Activated CD4-positive, alpha-beta T cell treated with anti-CD3 and anti-CD28 coated beads, Interleukin-2, Interleukin-6, amounts not matched to agents 100 ng/mL and 50 ng/mL, durations not matched to agents 16 hours and 8 hours (primary cell): ENCODE measurements at regions not wholly inside any gene's neighbourhood (a gene's known extent, or its start where the extent isn't known, plus 50 kb on each side); places are given as distances from the start of the nearest gene placed in this dataset.

ENCODE experiments used
- DNase-seq: peaks from one replicate; pipeline ENCODE4 v3.0.0-alpha.2; 2020

DNA sequence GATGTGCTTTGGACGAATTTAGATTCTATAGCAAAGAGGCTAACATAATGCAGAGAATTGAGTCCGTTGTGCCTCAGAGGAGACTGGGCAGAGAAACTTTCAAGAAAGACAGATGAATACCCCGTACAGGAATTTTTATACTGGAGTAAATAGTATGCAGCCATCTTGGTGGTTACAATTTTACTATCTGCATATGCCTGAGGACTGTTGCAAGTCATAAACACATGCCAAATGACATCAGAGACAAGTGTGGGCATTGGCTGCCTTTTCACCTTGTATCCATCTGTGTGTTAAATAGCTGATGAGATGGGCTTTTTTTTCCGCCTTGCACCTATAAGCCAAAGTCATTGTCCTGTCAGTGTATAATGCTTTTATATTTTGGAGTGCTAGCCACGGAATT, 267.5 kb upstream of the SP4 start:
- no peak for DNase-seq

DNA sequence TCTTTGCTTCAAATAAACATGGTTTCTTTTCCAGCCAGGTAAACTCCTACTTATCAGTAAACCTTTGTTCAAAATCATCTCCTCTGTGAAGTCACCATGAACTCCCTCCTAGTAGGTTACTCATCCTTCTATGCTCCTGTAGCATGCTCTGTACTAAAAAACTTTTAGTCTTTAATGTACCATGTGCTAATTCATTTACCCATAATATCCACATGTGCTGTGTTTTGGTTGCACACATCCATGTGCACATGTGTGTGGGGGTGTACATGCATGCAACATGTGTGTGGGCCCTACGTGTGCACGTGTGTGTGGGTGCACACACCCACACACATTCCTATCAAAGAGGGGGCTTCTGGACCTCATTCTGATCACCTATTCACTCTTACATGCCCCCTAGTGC, 259.9 kb upstream of the SP4 start:
- no peak for DNase-seq

- no peak for DNase-seq
Observed at GRCh38 chr7:21169667-21170580, 258.0 kb upstream of the SP4 start.

GRCh38 chr7:21172800-21173199, 255.1 kb upstream of the SP4 start:
- no peak for DNase-seq

- DNase-seq: no peak
Observed at GRCh38 chr7:21173436-21173835, 254.4 kb upstream of the SP4 start.

DNA sequence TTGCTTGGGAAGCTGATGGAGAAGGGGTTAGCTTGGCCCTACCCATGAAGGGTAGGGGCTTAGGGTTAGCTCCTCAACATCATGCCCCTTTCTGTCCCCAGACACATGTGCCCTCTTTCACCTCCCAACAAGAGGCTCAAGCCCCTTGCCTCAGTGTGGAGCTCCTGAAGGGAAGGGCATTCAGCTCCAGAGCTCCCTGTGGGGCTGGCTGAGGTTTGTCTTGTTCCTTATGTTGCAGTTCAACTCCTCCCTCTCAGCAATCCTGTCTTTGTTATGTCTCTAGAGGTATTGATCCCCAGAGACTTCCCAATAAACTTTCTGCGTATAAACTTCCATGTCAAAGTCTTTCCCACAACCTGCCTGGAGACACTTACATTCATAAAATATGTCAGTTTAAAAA, 252.2 kb upstream of the SP4 start:
- DNase-seq: no peak

GRCh38 chr7:21184942-21185652, 242.8 kb upstream of the SP4 start:
- DNase-seq: no peak

- DNase-seq: no peak
Observed at GRCh38 chr7:21185653-21186265, 242.1 kb upstream of the SP4 start.

GRCh38 chr7:21191321-21192073, 236.4 kb upstream of the SP4 start:
- DNase-seq: no peak

DNA sequence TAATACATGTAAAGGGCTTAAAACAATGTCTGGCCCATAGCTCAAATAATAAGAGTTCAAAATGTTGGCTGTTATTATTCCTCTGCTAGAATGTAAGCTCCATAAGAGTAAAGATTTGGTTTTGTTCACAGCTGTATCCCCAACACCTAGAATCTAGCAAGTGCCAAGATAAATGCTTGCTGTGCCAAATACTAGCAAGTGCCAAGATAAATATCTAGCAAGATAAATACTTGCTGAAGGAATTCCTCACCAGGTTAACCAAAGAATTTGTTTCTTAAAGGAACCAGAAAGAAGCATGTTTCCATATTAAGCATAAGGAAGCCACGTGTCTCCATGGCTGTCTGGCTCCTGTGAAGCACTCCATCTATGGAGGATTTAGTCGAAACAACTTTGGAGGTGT, 235.2 kb upstream of the SP4 start:
- no peak for DNase-seq

- no peak for DNase-seq
Observed at GRCh38 chr7:21193895-21194294, 234.0 kb upstream of the SP4 start.

- DNase-seq: no peak
Observed at GRCh38 chr7:21194936-21195335, 232.9 kb upstream of the SP4 start.

GRCh38 chr7:21198921-21199320, 229.0 kb upstream of the SP4 start:
- DNase-seq: no peak

DNA sequence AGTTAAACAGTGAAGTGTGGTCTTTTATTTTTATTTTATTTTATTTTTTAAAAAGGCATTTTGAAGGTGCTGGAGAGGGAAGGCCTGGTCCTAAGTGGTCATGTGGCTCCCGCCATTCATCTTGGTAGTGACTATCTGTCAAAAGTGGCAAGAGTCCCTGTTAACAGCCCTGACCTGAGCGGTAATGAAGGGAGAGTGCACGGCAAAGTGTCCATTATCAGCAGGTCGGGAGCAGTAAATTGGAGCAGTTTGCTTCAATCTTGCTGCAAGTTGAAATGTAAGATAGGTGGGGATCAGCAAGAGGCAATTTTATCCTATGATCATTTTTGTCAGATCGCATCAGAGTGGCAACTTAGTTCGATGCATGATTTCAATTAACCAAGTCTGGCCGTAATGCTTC, 227.4 kb upstream of the SP4 start:
- DNase-seq: no peak

DNA sequence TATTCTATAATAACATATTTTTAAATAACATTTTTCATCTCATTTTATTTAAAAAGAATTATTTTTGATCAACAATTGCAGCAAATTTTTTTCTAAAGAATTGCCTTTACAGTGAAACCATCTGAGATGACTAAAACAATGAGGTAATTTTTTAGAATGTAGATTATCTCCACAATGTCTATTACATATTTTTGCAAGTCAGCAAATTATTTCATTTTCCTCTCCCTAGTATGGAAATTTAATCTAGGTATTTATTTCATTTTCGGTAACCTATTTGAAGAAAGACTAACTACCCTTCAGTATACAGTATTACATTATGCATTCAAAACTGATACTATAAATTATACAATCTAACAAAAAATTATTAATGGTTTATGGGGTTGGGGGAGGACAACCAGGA, 213.2 kb upstream of the SP4 start:
- no peak for DNase-seq

GRCh38 chr7:21215307-21215706, 212.6 kb upstream of the SP4 start:
- no peak for DNase-seq

DNA sequence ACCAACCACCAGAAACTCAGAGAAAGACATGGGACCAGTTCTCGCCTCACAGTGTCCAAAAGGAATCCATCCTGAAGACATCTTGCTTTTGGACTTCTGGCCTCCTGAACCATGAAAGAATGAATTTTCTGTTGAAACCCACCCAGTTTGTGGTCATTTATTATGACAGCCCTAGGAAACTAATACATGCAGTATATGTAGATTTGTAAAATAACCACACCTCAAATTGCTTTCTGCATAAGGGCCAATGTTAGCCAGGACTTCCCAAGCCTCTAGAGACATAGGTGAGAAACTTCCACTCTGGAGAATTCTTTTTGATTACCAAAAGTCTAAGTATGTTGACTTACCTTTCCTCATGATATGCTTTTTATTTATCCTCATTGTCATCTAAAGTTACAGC, 210.5 kb upstream of the SP4 start:
- no peak for DNase-seq

DNA sequence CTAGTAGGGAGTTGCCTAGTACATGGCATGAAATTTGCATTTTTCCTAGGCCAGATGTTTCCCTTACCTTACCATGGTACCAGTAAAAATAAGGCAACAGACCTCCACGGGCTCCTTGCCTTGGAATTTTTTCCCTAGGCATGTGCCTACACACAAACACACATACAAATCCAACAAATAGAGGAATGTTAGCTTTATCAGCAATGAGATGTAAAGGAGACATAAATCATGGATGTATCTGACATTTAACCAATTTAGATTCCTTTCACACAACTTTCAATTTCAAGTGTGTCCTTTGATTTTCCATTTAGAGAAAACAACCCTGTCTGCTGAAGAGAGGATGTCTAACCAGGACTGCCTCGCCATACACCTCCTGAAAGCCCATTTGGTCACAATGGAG, 209.7 kb upstream of the SP4 start:
- no peak for DNase-seq

DNA sequence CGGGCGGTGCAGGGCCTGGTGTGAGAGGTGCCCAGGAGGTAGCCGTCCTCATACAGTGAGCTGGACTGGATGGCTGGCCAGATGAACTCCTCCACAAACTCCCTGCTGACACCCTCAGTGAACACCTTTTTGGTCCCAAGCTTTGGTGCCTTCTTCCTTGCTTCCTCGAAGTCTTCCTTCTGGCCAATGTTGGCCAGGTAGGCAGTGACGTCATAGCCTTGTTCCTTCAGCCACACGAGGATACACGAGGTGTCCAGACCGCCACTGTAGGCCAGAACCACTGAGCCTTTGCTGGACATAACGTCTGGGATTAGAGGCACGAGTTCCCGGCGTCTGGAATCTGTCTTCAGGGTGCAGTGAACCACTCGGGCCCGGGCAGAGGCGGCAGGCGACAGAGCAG, 206.8 kb upstream of the SP4 start:
- no peak for DNase-seq

- no peak for DNase-seq
Observed at GRCh38 chr7:21238400-21239116, 189.3 kb upstream of the SP4 start.

DNA sequence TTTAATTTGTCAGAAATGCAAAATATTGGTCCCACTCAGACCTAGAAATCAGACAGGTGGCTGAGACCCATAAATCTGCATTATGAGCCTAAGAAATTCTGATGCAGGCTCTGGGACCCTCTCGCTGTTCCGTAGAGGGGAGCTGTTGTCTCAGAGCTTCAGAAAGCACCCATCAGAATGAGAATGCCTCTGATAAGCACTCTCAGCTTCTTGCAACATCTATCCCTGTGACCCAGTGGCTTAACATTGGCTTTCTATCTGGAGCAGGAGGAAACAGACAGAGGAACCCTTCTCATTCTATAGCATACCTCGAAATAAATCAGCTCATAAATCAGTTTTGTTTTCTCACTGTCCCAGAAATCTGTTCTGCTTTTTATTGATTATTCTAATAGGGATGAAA, 184.6 kb upstream of the SP4 start:
- no peak for DNase-seq

DNA sequence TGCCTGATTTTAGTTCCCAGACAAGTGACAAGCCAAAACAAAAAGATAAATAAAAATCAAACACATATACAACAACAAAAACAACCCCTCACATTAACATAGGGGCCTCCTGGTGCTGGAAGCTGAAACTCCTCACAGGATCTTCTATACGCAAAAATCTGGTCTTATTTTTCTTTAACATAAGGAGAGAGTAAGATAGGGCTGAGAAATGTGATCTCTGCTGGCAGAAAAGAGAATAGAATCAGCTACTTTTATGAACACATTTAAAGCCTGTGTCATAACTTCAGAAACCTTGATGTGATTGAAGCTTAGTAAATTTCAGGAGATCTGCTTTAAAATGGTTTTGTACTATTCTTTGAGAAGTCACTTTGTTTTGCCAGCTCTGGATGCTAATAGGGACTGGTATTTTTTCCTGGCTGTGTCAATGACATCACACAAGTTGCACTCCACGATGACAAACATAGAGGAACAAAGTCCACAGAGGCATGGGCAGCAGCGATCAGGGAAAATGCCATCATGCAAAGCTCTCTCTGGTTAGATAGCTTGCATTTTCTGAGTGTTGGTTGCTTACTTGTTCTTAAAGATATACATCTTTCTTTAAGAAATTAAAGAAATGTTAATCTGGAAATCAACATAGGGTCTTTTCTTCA, 176.6 kb upstream of the SP4 start:
- no peak for DNase-seq
